Esophagus (tissue), 2 donors: ENCODE measurements at regions not wholly inside any gene's neighbourhood (a gene's known extent, or its start where the extent isn't known, plus 50 kb on each side); places are given as distances from the start of the nearest gene placed in this dataset.

ENCODE experiments used
- H3K27ac ChIP-seq, 2 donors: one replicate each; pipeline ENCODE4 v1.5.1; 2013; ENCODE audit warnings: low read depth in 2 of 2, mild to moderate bottlenecking in 2 of 2, inconsistent platforms in 1 of 2, low read length in 1 of 2, moderate library complexity in 1 of 2
- H3K27me3 ChIP-seq, 2 donors: one replicate each; pipeline ENCODE4 v1.6.1; 2013; ENCODE audit warnings: low read length in 2 of 2, control low read depth in 1 of 2, mild to moderate bottlenecking in 1 of 2; ENCODE audit not compliant: insufficient read depth in 2 of 2, control insufficient read depth in 1 of 2
- H3K36me3 ChIP-seq, 2 donors: one replicate each; pipeline ENCODE4 v1.6.1; 2013; ENCODE audit warnings: low read length in 1 of 2; ENCODE audit not compliant: control insufficient read depth in 2 of 2, insufficient read depth in 2 of 2
- H3K4me1 ChIP-seq, 2 donors: one replicate each; pipeline ENCODE4 v1.6.1; 2013; ENCODE audit warnings: low read length in 1 of 2; ENCODE audit not compliant: control insufficient read depth in 2 of 2, insufficient read depth in 2 of 2
- H3K4me3 ChIP-seq, 2 donors: one replicate each; pipeline ENCODE4 v1.5.1; 2013; ENCODE audit warnings: low read length in 2 of 2, mild to moderate bottlenecking in 2 of 2, low read depth in 1 of 2, moderate library complexity in 1 of 2
- H3K9me3 ChIP-seq, 2 donors: one replicate each; pipeline ENCODE4 v1.6.1; 2013; ENCODE audit warnings: mild to moderate bottlenecking in 2 of 2, low read depth in 1 of 2, low read length in 1 of 2, moderate library complexity in 1 of 2; ENCODE audit not compliant: control insufficient read depth in 2 of 2, insufficient read depth in 1 of 2
- WGBS, 2 donors: extraction: QIAGEN DNeasy Blood & Tissue Kit; methylation state at CpG; one replicate each; pipeline ENCODE4 v1.1.7; 2013; 5-methylcytosine and 5-hydroxymethylcytosine counted together
- donor health status: healthy with polysubstance abuse.
- donor health status: Bipolar disorder and iron deficiency.

DNA sequence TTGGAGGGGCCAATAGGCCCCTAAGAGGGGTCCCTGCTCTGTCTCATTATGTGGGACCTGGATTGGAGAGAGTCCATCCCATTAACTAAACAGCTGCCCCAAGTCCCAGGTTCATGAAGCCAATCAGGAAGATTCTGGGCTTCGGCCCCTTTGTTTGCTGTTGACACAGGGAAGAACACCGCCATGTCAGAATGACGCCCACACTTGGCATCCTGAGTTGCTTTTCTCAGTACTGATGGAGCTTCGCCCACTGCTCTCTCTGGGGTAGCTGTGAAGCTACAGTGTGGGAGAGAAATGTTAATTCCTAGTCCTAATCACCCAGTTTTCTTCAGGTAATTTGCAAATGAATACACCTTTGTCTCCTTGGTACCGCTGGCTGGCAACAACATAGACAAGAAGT is 264.7 kb downstream of the GLRX3 start:
- H3K4me3 ChIP-seq, result no peak overlapping the region
- H3K4me1 ChIP-seq, result no peaks in the 10 kb centered on the region
- 83% methylated on average over 5 of the region's 5 CpGs for WGBS, 2 donors
- no peaks in the 10 kb centered on the region for H3K36me3 ChIP-seq
- peaks cover 15 to 18% of the 10 kb centered on the region in 2 donors for H3K9me3 ChIP-seq
- no peak overlapping the region for H3K27ac ChIP-seq
- H3K27me3 ChIP-seq, result no peaks in the 10 kb centered on the region

GRCh38 chr10:130401860-130402765 is 265.9 kb downstream of the GLRX3 start:
- peaks cover 9 to 13% of the 10 kb centered on the region in 2 donors for H3K9me3 ChIP-seq
- H3K4me3 ChIP-seq, result no peak overlapping the region
- 83 to 85% methylated on average over 16 of the region's 16 CpGs for WGBS, 2 donors
- H3K27ac ChIP-seq, result no peak overlapping the region
- no peaks in the 10 kb centered on the region for H3K27me3 ChIP-seq
- H3K36me3 ChIP-seq, result no peaks in the 10 kb centered on the region
- H3K4me1 ChIP-seq, result no peaks in the 10 kb centered on the region

DNA sequence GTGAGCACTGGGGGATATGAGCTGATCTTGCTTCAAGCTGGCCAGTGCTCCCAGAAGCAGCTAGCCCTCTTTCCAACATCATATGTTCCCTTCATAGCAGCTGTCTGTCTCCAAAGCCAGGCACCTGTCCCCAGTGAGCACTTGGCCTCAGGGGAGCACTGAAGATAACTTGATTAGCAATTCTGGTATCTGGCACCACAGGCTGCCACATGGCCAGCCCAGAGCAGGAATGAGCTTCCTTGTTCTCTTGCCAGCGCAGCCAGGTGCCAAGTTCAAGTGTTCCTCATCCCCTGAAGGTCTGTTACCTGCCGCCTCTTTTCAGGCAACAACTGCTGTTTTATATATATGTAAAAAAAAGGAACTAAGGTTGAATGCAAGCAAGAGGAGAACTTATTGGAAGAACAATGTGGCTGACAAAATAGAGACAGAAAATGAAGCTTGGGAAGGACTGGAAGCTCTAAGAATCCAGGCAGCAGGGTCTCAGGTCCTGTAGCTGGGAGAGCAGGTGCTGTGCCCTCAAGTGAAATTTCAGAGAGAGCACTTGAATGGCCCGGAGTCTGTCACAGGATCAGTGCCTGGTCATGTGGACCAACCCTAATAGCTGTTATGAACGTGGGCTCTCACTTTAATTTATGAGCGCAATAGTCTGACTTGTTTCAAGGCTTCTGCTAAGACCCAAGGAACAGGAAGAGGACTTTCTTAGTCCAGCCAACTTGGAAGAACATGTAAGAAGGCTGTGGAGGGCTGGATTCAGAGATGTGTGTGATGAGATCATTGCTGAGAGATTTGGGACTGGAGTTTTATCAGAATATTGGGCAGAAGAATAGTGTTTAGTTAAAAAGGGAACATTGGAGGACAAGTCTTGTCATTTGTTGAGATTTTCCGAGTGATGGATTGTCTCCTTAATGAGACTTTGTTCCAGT is 267.2 kb downstream of the GLRX3 start:
- WGBS, 2 donors, result 59 to 60% methylated on average over 6 of the region's 6 CpGs
- H3K27me3 ChIP-seq, result no peaks in the 10 kb centered on the region
- no peak overlapping the region for H3K27ac ChIP-seq
- no peak overlapping the region for H3K4me3 ChIP-seq
- no peaks in the 10 kb centered on the region for H3K36me3 ChIP-seq
- H3K9me3 ChIP-seq, result peaks cover 9% of the 10 kb centered on the region in 2 donors
- no peaks in the 10 kb centered on the region for H3K4me1 ChIP-seq

DNA sequence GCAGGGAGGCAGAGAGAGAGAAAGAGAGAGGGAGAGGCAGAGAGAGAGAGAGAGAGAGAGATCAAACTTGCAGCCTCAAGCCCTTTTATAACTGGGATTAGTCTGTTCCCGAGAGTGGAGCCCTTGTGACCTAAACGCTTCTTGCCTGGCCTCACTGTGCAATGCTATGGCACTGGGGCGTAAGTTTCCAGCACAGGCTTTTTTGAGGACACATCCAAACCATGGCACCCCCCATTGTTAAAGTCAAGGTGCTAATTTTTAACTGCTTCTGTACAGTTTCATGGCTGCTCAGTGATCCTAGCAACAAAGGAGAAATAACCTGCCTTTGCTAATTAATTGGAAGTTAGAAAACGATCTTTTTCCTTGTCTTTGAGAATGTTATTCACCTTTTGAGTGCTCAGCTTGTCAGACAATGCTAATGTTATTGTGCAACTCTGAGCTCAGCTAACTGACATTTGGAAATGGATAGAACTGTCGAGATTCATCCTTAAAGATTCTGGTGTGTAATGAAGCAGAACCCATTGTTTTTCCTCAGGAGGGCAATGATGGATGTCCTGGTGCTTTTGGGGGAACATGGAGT is 268.4 kb downstream of the GLRX3 start:
- H3K36me3 ChIP-seq, result no peaks in the 10 kb centered on the region
- H3K4me1 ChIP-seq, result no peaks in the 10 kb centered on the region
- H3K9me3 ChIP-seq, result peaks cover 7 to 10% of the 10 kb centered on the region in 2 donors
- no peaks in the 10 kb centered on the region for H3K27me3 ChIP-seq
- H3K27ac ChIP-seq, result no peak overlapping the region
- 38 to 44% methylated on average over 5 of the region's 5 CpGs for WGBS, 2 donors
- no peak overlapping the region for H3K4me3 ChIP-seq

- Histone ChIP-seq H3K9me3 (peaks cover 3 to 8% of the 10 kb centered on the region in 2 donors), H3K36me3 (no peaks in the 10 kb centered on the region), H3K27ac (no peak overlapping the region), H3K4me1 (no peaks in the 10 kb centered on the region), H3K27me3 (no peaks in the 10 kb centered on the region), H3K4me3 (no peak overlapping the region)
- 82% methylated on average over 4 of the region's 4 CpGs for WGBS, 2 donors
Observed at GRCh38 chr10:130407052-130407451, 270.9 kb downstream of the GLRX3 start.

DNA sequence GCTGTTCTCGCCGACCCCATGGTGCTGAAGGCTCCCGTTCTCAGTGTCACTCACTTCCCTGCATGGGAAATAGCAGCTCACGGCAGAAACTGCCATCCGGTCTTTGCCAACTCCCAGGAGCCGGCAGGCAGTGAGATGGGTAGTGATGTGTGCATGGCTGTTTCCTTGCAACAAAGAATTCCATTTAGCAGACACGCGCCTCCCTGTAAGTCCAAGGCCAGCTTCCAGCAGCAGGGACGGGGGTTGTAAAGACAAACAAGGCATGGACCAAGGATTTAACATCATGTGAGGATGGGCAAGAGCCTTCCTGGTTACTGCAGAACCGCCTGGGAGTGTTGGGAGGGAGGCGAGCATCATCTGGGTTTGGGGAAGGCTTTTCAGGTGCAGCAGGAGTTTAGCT is 273.1 kb downstream of the GLRX3 start:
- Histone ChIP-seq H3K9me3 (peaks cover 0 to 4% of the 10 kb centered on the region in 2 donors), H3K36me3 (no peaks in the 10 kb centered on the region), H3K4me3 (no peak overlapping the region), H3K27ac (no peak overlapping the region), H3K4me1 (no peaks in the 10 kb centered on the region), H3K27me3 (no peaks in the 10 kb centered on the region)
- WGBS, 2 donors, result 68 to 74% methylated on average over 11 of the region's 11 CpGs

- no peaks in the 10 kb centered on the region for H3K4me1 ChIP-seq
- H3K27ac ChIP-seq, result no peak overlapping the region
- 70 to 73% methylated on average over 10 of the region's 10 CpGs for WGBS, 2 donors
- no peak overlapping the region for H3K4me3 ChIP-seq
- no peaks in the 10 kb centered on the region for H3K36me3 ChIP-seq
- no peaks in the 10 kb centered on the region for H3K27me3 ChIP-seq
- H3K9me3 ChIP-seq, result peaks cover 0 to 4% of the 10 kb centered on the region in 2 donors
Observed at GRCh38 chr10:130409931-130410330, 273.7 kb downstream of the GLRX3 start.

- Histone ChIP-seq H3K4me3 (no peak overlapping the region), H3K4me1 (no peaks in the 10 kb centered on the region), H3K27ac (no peak overlapping the region), H3K36me3 (no peaks in the 10 kb centered on the region), H3K27me3 (no peaks in the 10 kb centered on the region), H3K9me3 (peaks cover 0 to 7% of the 10 kb centered on the region in 2 donors)
- WGBS, 2 donors, result 38 to 45% methylated on average over 13 of the region's 13 CpGs
Observed at GRCh38 chr10:130411496-130412085, 275.4 kb downstream of the GLRX3 start.

- WGBS, 2 donors, result 49 to 58% methylated on average over 5 of the region's 5 CpGs
- Histone ChIP-seq H3K27ac (no peak overlapping the region), H3K4me1 (no peaks in the 10 kb centered on the region), H3K9me3 (peaks cover 0 to 7% of the 10 kb centered on the region in 2 donors), H3K4me3 (no peak overlapping the region), H3K27me3 (no peaks in the 10 kb centered on the region), H3K36me3 (no peaks in the 10 kb centered on the region)
Observed at GRCh38 chr10:130412317-130412716, 276.1 kb downstream of the GLRX3 start.
